H1 (cell line): ENCODE measurements at regions not wholly inside any gene's neighbourhood (a gene's known extent, or its start where the extent isn't known, plus 50 kb on each side); places are given as distances from the start of the nearest gene placed in this dataset.
"Not testable (repeated sequence)": the region's sequence is repeated elsewhere in the genome, so short reads cannot be mapped to it uniquely, and the experiment has no call there.

ENCODE experiments used
- CTCF ChIA-PET: fragments of 300-600 bp; sonication (Branson Sonifier 250); formaldehyde crosslinking; loops from one replicate; lab custom pipeline; 2021; ENCODE audit not compliant: partially characterized antibody; lab: Charles Lee
- POLR2A ChIA-PET: fragments of 300-600 bp; sonication (Branson Sonifier 250); formaldehyde crosslinking; loops from one replicate; lab custom pipeline; 2021; ENCODE audit warnings: inconsistent platforms; ENCODE audit not compliant: partially characterized antibody; lab: Charles Lee
- DNase-seq, 2 experiments: peaks; one replicate each; pipeline versions ENCODE4 v3.0.0 to v3.0.0-alpha.2; 2010 to 2022; ENCODE audit warnings: low spot score in 2 of 2, low read depth in 1 of 2, mixed read lengths in 1 of 2
- FAIRE-seq: peaks from 2 replicates; lab custom pipeline; 2011; peaks lifted over from hg19 to GRCh38; lab: Jason Lieb, UNC
- H2AFZ ChIP-seq: 2 replicates; pipeline ENCODE4 v1.8.1; 2012; ENCODE audit warnings: low read length, inconsistent platforms
- H2AK5ac ChIP-seq: 2 replicates; pipeline ENCODE4 v1.6.1; 2013; ENCODE audit warnings: low read depth, low read length
- H2BK120ac ChIP-seq: replicated peaks from 2 replicates; pipeline ENCODE3; 2013; ENCODE audit warnings: low read depth, low read length, inconsistent platforms
- H2BK12ac ChIP-seq: 2 replicates; pipeline ENCODE4 v1.6.1; 2013; ENCODE audit warnings: low read depth, low read length
- H2BK15ac ChIP-seq: 2 replicates; pipeline ENCODE4 v1.6.1; 2013; ENCODE audit warnings: low read length
- H2BK20ac ChIP-seq: 2 replicates; pipeline ENCODE4 v1.6.1; 2013; ENCODE audit warnings: low read length
- H2BK5ac ChIP-seq: 2 replicates; pipeline ENCODE4 v1.6.1; 2013; ENCODE audit warnings: low read depth, low read length
- H3K14ac ChIP-seq: 2 replicates; pipeline ENCODE4 v1.6.1; 2013; ENCODE audit warnings: inconsistent platforms; ENCODE audit not compliant: insufficient read length
- H3K18ac ChIP-seq: 2 replicates; pipeline ENCODE4 v1.6.1; 2013; ENCODE audit warnings: low read length; ENCODE audit errors: extremely low read depth
- H3K23ac ChIP-seq: 2 replicates; pipeline ENCODE4 v1.6.1; 2013; ENCODE audit warnings: inconsistent platforms; ENCODE audit not compliant: insufficient read length
- H3K23me2 ChIP-seq: 2 replicates; pipeline ENCODE4 v1.6.1; 2013; ENCODE audit warnings: low read depth, low read length
- H3K27ac ChIP-seq: 2 replicates; pipeline ENCODE4 v1.6.1; 2011; ENCODE audit warnings: low read depth, low read length, inconsistent platforms
- H3K27me3 ChIP-seq, 4 experiments: replicated peaks in 1 of 4; 1 replicate in 1 of 4; 2 replicates in 3 of 4; pipeline versions ENCODE4 v1.6.1 to v1.8.1; 2011 to 2013; ENCODE audit warnings: low read length in 3 of 4, mild to moderate bottlenecking in 3 of 4, inconsistent platforms in 2 of 4, mixed read lengths in 2 of 4, moderate library complexity in 1 of 4; ENCODE audit not compliant: control insufficient read depth in 3 of 4, insufficient read depth in 3 of 4; ENCODE audit errors: extremely low read depth in 1 of 4
- H3K36me3 ChIP-seq, 4 experiments: 2 replicates each; pipeline versions ENCODE4 v1.6.1 to v1.8.1; 2011 to 2013; ENCODE audit warnings: mild to moderate bottlenecking in 4 of 4, low read length in 3 of 4, moderate library complexity in 2 of 4, control low read depth in 1 of 4, inconsistent platforms in 1 of 4; ENCODE audit not compliant: insufficient read depth in 4 of 4, control insufficient read depth in 2 of 4
- H3K4ac ChIP-seq: replicated peaks from 2 replicates; pipeline ENCODE3; 2013; ENCODE audit warnings: low read length, low read depth, mixed read lengths, inconsistent platforms; ENCODE audit not compliant: insufficient read length
- H3K4me1 ChIP-seq, 4 experiments: replicated peaks in 1 of 4; 1 replicate in 1 of 4; 2 replicates in 3 of 4; pipeline versions ENCODE4 v1.6.1 to v1.8.1; 2011 to 2013; ENCODE audit warnings: low read length in 3 of 4, inconsistent platforms in 2 of 4, mixed read lengths in 1 of 4; ENCODE audit not compliant: insufficient read depth in 4 of 4, control insufficient read depth in 3 of 4
- H3K4me2 ChIP-seq, 2 experiments: 2 replicates each; pipeline versions ENCODE4 v1.6.1 to v1.8.1; 2011 to 2013; ENCODE audit warnings: low read depth in 2 of 2, low read length in 2 of 2, control low read depth in 1 of 2, inconsistent platforms in 1 of 2, mild to moderate bottlenecking in 1 of 2; ENCODE audit not compliant: insufficient read depth in 1 of 2
- H3K4me3 ChIP-seq, 4 experiments: fragments of 200-600, 300-600 bp in 1 of 4; sonication (generic), shearing (Covaris generic), sonication (Bioruptor Twin) in 1 of 4; 2 replicates each; pipeline versions ENCODE4 v1.5.1 to v1.8.1; 2011 to 2016; ENCODE audit warnings: low read length in 4 of 4, low read depth in 3 of 4, control low read depth in 2 of 4, inconsistent platforms in 2 of 4, mild to moderate bottlenecking in 2 of 4, mixed read lengths in 1 of 4, moderate library complexity in 1 of 4; ENCODE audit not compliant: insufficient read depth in 2 of 4; ENCODE audit errors: extremely low read depth in 1 of 4
- H3K56ac ChIP-seq: replicated peaks from 2 replicates; pipeline ENCODE3; 2013; ENCODE audit warnings: low read depth, mild to moderate bottlenecking, mixed read lengths, low read length, inconsistent platforms; ENCODE audit not compliant: insufficient read length
- H3K79me1 ChIP-seq: 2 replicates; pipeline ENCODE4 v1.6.1; 2013; ENCODE audit warnings: low read depth, low read length, control low read depth
- H3K79me2 ChIP-seq, 2 experiments: 2 replicates each; pipeline versions ENCODE4 v1.6.1 to v1.8.1; 2012 to 2013; ENCODE audit warnings: low read length in 2 of 2, mild to moderate bottlenecking in 2 of 2, inconsistent platforms in 1 of 2; ENCODE audit not compliant: insufficient read depth in 2 of 2, control insufficient read depth in 1 of 2
- H3K9ac ChIP-seq, 4 experiments: replicated peaks in 1 of 4; 1 replicate in 1 of 4; 2 replicates in 3 of 4; pipeline versions ENCODE4 v1.6.1 to v1.8.1; 2011 to 2013; ENCODE audit warnings: low read depth in 3 of 4, low read length in 3 of 4, control low read depth in 2 of 4, mild to moderate bottlenecking in 2 of 4, moderate library complexity in 2 of 4, inconsistent platforms in 1 of 4; ENCODE audit errors: extremely low read depth in 1 of 4
- H3K9me3 ChIP-seq, 2 experiments: 2 replicates each; pipeline versions ENCODE4 v1.6.1 to v1.8.1; 2012 to 2013; ENCODE audit warnings: mild to moderate bottlenecking in 2 of 2, moderate library complexity in 2 of 2, control low read depth in 1 of 2, inconsistent platforms in 1 of 2, low read depth in 1 of 2, low read length in 1 of 2, mixed read lengths in 1 of 2; ENCODE audit not compliant: insufficient read depth in 2 of 2
- H4K20me1 ChIP-seq, 2 experiments: replicated peaks in 1 of 2; 2 replicates each; pipeline versions ENCODE3 to v1.8.1; 2011 to 2013; ENCODE audit warnings: inconsistent platforms in 2 of 2, low read length in 2 of 2, mild to moderate bottlenecking in 1 of 2; ENCODE audit not compliant: insufficient read depth in 2 of 2, control insufficient read depth in 1 of 2
- H4K5ac ChIP-seq: 2 replicates; pipeline ENCODE4 v1.6.1; 2013; ENCODE audit warnings: low read length, low read depth, mixed read lengths, inconsistent platforms; ENCODE audit not compliant: insufficient read length
- H4K8ac ChIP-seq: 2 replicates; pipeline ENCODE4 v1.8.0; 2013; ENCODE audit warnings: mild to moderate bottlenecking, moderate library complexity, low read length, inconsistent platforms; ENCODE audit not compliant: insufficient read depth; ENCODE audit errors: extremely low read depth
- H4K91ac ChIP-seq: replicated peaks from 2 replicates; pipeline ENCODE3; 2013; ENCODE audit warnings: low read length, mixed read lengths, inconsistent platforms; ENCODE audit not compliant: insufficient read length
- WGBS, 2 experiments: shearing (Covaris generic) in 1 of 2; methylation state at CpG; one replicate each; pipeline versions ENCODE4 v1.1.6 to v1.1.7; 2013 to 2015; ENCODE audit warnings: low lambda C conversion rate in 2 of 2, mixed read lengths in 2 of 2, inconsistent platforms in 1 of 2, low coverage in 1 of 2, missing lambda C conversion rate in 1 of 2; ENCODE audit not compliant: insufficient replicate concordance in 2 of 2, insufficient coverage in 1 of 2, insufficient read length in 1 of 2; ENCODE audit errors: extremely low coverage in 1 of 2, missing lambda C conversion rate in 1 of 2; 5-methylcytosine and 5-hydroxymethylcytosine counted together

DNA sequence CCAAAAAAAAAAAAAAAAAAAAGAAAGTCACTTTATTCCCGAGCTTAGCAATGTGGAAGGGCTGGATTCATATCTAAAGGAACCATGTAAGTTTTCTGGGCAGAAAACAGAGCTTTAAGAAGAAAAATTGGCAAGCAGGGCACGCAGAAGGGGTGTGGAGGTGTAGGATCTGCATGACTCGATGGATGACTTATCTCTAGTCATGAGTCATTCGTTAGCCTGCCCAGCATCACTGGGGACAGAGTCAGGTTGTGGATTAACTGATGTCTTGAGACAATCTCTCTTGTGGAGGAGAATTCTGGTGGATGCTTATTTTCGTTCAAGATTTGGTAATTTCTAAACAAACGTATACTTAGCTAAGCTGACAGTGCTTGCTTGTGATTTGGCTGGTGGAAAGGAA is 322.8 kb upstream of the NPAP1 start:
- H4K20me1 ChIP-seq, H3K27me3 ChIP-seq, H3K23me2 ChIP-seq, H3K36me3 ChIP-seq, H2AK5ac ChIP-seq, H4K5ac ChIP-seq, H3K4me3 ChIP-seq, POLR2A ChIA-PET, H3K14ac ChIP-seq, H2BK120ac ChIP-seq, H2BK5ac ChIP-seq, H4K91ac ChIP-seq, H3K4me1 ChIP-seq, FAIRE-seq, H2BK12ac ChIP-seq, H3K27ac ChIP-seq, H3K9ac ChIP-seq, H3K9me3 ChIP-seq, H3K4ac ChIP-seq, DNase-seq, CTCF ChIA-PET, H2AFZ ChIP-seq, H3K23ac ChIP-seq, H3K79me1 ChIP-seq, H3K18ac ChIP-seq, H3K4me2 ChIP-seq, H3K79me2 ChIP-seq, H3K56ac ChIP-seq, H4K8ac ChIP-seq, H2BK15ac ChIP-seq, H2BK20ac ChIP-seq: not testable (repeated sequence)
- WGBS, 2 experiments, result 77% methylated on average over 6 of the region's 6 CpGs; no CpG with 5 or more reads in 1 of the 2 experiments

DNA sequence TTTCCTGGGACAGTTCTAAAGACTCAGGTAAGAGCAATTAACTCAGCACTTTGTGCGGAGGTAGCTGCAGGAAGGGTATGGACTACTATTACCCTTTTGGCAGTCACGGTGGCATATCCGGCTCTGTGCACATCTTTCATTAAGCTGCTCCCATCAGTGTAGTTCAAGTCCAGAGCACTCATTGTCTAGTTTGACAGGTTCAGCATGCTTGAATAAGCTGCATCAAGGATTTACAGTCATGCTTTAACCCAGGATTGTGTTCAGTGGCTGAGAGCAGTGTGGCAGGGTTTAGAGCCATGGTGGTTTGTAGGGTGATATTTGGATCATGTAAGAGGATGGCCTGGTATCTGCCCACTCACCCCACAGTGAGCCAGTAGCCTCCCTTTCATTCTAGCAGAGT is 294.5 kb upstream of the NPAP1 start:
- H2BK15ac ChIP-seq, H2AK5ac ChIP-seq, H2BK20ac ChIP-seq, H4K91ac ChIP-seq, H3K9ac ChIP-seq, H3K18ac ChIP-seq, H2AFZ ChIP-seq, H3K14ac ChIP-seq, FAIRE-seq, POLR2A ChIA-PET, DNase-seq, H2BK5ac ChIP-seq, H3K79me2 ChIP-seq, H2BK12ac ChIP-seq, H3K36me3 ChIP-seq, H3K27me3 ChIP-seq, H2BK120ac ChIP-seq, H3K27ac ChIP-seq, H4K8ac ChIP-seq, H3K23me2 ChIP-seq, H3K23ac ChIP-seq, H3K4me2 ChIP-seq, H3K4me3 ChIP-seq, H3K56ac ChIP-seq, H3K4me1 ChIP-seq, H3K4ac ChIP-seq, H4K5ac ChIP-seq, CTCF ChIA-PET, H3K79me1 ChIP-seq, H4K20me1 ChIP-seq: not testable (repeated sequence)
- 68% methylated on average over 3 of the region's 3 CpGs; no CpG with 5 or more reads in 1 of the 2 experiments for WGBS, 2 experiments
- H3K9me3 ChIP-seq, result peaks cover 0 to 26% of the 10 kb centered on the region in 2 experiments; a peak in 2 of 4 replicates
